DOHH2 (cell line): ENCODE measurements at regions not wholly inside any gene's neighbourhood (a gene's known extent, or its start where the extent isn't known, plus 50 kb on each side); places are given as distances from the start of the nearest gene placed in this dataset.

Source experiments
- EZH2phosphoT487 ChIP-seq: fragments of 200-600 bp; sonication (generic); IDR thresholded peaks from 2 replicates; pipeline ENCODE4 v1.6.1; 2017; ENCODE audit warnings: borderline replicate concordance, mild to moderate bottlenecking, antibody characterized with exemption, low read length, moderate library complexity, mixed read lengths
- TF ChIP-seq, protein P1 (sequence below): fragments of 200-600 bp; sonication (generic); IDR thresholded peaks from one replicate; pipeline ENCODE4 v1.5.1; 2014; ENCODE audit warnings: antibody characterized with exemption, mild to moderate bottlenecking, low read depth, low read length; ENCODE audit not compliant: poor library complexity, severe bottlenecking

DNA sequence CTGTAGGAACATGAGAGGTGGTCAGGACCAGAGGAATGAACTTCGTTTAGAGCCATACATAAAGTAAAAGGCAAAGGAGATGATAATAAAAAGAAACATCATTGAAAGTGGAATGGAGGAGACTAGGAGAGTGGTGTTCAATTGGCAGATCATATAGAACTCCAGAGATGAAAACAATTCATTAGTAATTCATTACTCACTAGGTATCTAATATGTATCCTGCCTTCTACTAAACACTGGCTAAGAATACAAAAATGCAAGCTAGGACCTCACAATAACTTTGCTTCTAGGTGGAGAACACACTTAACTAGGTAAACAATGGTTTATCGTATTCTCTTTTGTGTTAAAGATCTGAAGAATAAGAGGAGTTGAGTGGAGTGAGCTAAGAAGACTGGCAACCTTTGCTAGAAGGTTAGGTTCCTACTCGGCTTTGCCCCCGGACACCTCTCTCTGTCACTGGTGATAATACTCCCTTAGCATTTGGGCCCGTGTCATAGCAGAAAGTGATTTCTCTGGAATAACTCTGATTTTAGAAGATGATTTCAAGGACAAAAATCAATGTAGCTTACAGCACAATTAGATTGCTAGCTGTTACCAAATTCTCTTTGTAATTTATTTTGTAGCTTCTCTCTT, 88.6 kb upstream of the IFNE start:
- TF ChIP-seq, protein P1, sequence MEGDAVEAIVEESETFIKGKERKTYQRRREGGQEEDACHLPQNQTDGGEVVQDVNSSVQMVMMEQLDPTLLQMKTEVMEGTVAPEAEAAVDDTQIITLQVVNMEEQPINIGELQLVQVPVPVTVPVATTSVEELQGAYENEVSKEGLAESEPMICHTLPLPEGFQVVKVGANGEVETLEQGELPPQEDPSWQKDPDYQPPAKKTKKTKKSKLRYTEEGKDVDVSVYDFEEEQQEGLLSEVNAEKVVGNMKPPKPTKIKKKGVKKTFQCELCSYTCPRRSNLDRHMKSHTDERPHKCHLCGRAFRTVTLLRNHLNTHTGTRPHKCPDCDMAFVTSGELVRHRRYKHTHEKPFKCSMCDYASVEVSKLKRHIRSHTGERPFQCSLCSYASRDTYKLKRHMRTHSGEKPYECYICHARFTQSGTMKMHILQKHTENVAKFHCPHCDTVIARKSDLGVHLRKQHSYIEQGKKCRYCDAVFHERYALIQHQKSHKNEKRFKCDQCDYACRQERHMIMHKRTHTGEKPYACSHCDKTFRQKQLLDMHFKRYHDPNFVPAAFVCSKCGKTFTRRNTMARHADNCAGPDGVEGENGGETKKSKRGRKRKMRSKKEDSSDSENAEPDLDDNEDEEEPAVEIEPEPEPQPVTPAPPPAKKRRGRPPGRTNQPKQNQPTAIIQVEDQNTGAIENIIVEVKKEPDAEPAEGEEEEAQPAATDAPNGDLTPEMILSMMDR, result no peak
- TF ChIP-seq EZH2phosphoT487, result no peak
